ENCODE measurements at regions not wholly inside any gene's neighbourhood (a gene's known extent, or its start where the extent isn't known, plus 50 kb on each side); places are given as distances from the start of the nearest gene placed in this dataset.
"Not testable (repeated sequence)": the region's sequence is repeated elsewhere in the genome, so short reads cannot be mapped to it uniquely, and the experiment has no call there.

- no peak for DNase-seq
Observed at GRCh38 chr6:156599978-156600590, 177.1 kb upstream of the ARID1B start.

GRCh38 chr6:156599366-156599765 is 177.8 kb upstream of the ARID1B start:
- DNase-seq: no peak

GRCh38 chr6:156598855-156599180 is 178.4 kb upstream of the ARID1B start:
- no peak for DNase-seq

- DNase-seq: no peak
Observed at GRCh38 chr6:156598071-156598854, 178.9 kb upstream of the ARID1B start.

GRCh38 chr6:156597095-156597494 is 180.1 kb upstream of the ARID1B start:
- no peak for DNase-seq

GRCh38 chr6:156595476-156595875 is 181.7 kb upstream of the ARID1B start:
- DNase-seq: no peak

- DNase-seq: no peak
Observed at GRCh38 chr6:156593893-156594292, 183.3 kb upstream of the ARID1B start.

GRCh38 chr6:156593127-156593526 is 184.1 kb upstream of the ARID1B start:
- DNase-seq: no peak

GRCh38 chr6:156590482-156590881 is 186.7 kb upstream of the ARID1B start:
- no peak for DNase-seq

- no peak for DNase-seq
Observed at GRCh38 chr6:156589281-156589680, 187.9 kb upstream of the ARID1B start.

GRCh38 chr6:156587751-156588301 is 189.4 kb upstream of the ARID1B start:
- no peak for DNase-seq

GRCh38 chr6:156587071-156587470 is 190.1 kb upstream of the ARID1B start:
- no peak for DNase-seq

- DNase-seq: no peak
Observed at GRCh38 chr6:156585859-156586258, 191.3 kb upstream of the ARID1B start.

GRCh38 chr6:156584121-156584520 is 193.1 kb upstream of the ARID1B start:
- not testable (repeated sequence) for DNase-seq

- DNase-seq: no peak
Observed at GRCh38 chr6:156583083-156583482, 194.1 kb upstream of the ARID1B start.

- no peak for DNase-seq
Observed at GRCh38 chr6:156582509-156582992, 194.6 kb upstream of the ARID1B start.

- no peak for DNase-seq
Observed at GRCh38 chr6:156579564-156579963, 197.6 kb upstream of the ARID1B start.

- DNase-seq: no peak
Observed at GRCh38 chr6:156577749-156578148, 199.4 kb upstream of the ARID1B start.

- no peak for DNase-seq
Observed at GRCh38 chr6:156575361-156575760, 201.8 kb upstream of the ARID1B start.

GRCh38 chr6:156564807-156565149 is 212.4 kb upstream of the ARID1B start:
- no peak for DNase-seq

GRCh38 chr6:156564127-156564806 is 212.9 kb upstream of the ARID1B start:
- peak; percentile 65 for DNase-seq

- DNase-seq: no peak
Observed at GRCh38 chr6:156563714-156564113, 213.5 kb upstream of the ARID1B start.

GRCh38 chr6:156562636-156563035 is 214.5 kb upstream of the ARID1B start:
- no peak for DNase-seq

GRCh38 chr6:156562019-156562418 is 215.2 kb upstream of the ARID1B start:
- no peak for DNase-seq

Data from NCI-H1694 (cell line).